ENCODE measurements at regions not wholly inside any gene's neighbourhood (a gene's known extent, or its start where the extent isn't known, plus 50 kb on each side); places are given as distances from the start of the nearest gene placed in this dataset.

GRCh38 chr4:23323436-23323835, 566.4 kb downstream of the PPARGC1A start:
- TF ChIP-seq CTCF (conservative IDR thresholded peaks at IDR 0.05; ENCODE audit: low read length) = no peak
- TF ChIP-seq EZH2phosphoT487 (IDR thresholded peaks at IDR 0.05; ENCODE audit: borderline replicate concordance) = no peak
